HG03354 (cell line): ENCODE measurements at regions not wholly inside any gene's neighbourhood (a gene's known extent, or its start where the extent isn't known, plus 50 kb on each side); places are given as distances from the start of the nearest gene placed in this dataset.
"Not testable (repeated sequence)": the region's sequence is repeated elsewhere in the genome, so short reads cannot be mapped to it uniquely, and the experiment has no call there.

ENCODE experiments used
- ATAC-seq: cut with Tn5 transposase; IDR thresholded peaks from one replicate; pipeline ENCODE4 v1.9.1; 2021; ENCODE audit warnings: mild to moderate bottlenecking; ENCODE audit not compliant: unreplicated experiment, poor library complexity, severe bottlenecking

GRCh38 chr18:67854340-67854739, 337.8 kb upstream of the DSEL start:
- ATAC-seq = no peak

- ATAC-seq = no peak
Measured at GRCh38 chr18:67846422-67847098, 330.0 kb upstream of the DSEL start.

GRCh38 chr18:67845035-67845434, 328.5 kb upstream of the DSEL start:
- no peak for ATAC-seq

DNA sequence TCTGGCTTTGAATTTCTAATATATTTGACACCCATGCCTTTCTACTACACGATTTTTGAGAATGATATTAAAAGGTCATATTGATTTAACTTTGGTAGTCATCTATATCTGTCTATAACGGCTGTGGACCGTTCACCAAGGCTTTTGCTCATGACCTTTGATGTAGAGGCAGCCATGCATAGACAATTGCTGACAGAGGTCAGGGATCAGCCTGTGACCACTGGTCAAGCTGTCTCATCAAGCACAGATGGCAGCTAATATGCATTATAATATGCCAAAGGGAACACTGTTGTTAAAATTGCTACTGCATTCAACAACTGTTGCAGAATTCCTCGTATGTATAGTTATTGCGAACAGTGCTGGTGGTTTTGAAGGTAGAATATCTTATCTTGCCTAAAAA, 323.9 kb upstream of the DSEL start:
- no peak for ATAC-seq

DNA sequence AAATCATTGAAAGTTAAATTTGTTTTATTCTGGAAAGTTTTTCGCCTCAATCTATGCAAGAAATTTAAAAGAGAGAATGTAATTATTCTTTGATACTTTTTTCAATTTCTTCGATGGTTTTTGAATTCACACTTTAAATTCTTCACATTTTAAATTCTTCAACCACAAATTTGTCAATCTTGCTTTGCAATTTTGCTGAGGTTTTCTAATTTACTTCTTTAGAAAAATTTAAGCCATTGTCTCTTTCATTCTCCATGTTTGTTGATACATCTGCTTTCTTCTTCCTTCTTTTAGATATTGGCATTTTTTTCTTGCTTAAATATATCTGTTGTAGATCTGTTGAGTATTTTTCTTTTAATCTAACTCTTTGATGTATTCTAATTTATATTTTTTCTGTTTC, 301.9 kb upstream of the DSEL start:
- ATAC-seq = no peak

GRCh38 chr18:67815280-67815679, 298.8 kb upstream of the DSEL start:
- no peak for ATAC-seq

- ATAC-seq = no peak
Measured at GRCh38 chr18:67813380-67814028, 297.0 kb upstream of the DSEL start.

- no peak for ATAC-seq
Measured at GRCh38 chr18:67805261-67805660, 288.7 kb upstream of the DSEL start.

DNA sequence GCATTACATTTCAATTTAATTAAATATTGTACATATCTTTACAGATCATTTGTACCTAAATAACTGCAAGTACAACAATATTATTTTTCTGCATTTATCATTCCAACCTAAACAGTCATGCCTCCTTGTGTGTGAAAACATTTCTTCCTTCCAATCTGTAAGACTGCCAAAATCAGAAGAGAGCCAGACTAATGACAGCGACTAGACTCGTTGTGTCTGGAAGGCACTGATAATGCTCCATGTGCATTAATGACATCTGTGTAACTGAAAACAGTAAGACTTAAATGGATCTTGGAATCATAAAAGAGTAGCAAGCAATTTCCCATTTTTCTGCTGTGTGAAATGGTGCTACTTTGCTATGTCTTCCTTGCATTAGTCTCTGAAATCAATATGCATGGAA, 278.0 kb upstream of the DSEL start:
- no peak for ATAC-seq

DNA sequence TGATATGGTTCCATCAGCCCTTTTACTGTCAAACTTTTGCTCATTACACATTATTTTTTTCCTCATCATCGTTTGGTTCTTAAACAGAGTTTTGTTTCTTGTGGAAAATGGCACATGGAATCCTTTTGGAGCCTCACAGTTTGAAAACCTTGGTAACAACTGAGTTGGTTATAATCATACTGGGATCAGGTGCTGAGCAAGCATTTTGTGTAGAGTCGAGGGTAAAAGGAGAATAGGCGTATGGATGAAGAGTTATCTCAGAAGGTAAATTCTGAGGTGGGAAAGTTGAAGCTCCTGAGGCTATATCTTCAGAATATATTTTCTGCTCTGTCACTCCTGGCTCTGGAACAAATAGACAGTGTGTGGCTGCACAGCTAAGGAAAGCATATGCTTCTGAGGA, 274.0 kb upstream of the DSEL start:
- ATAC-seq = no peak

DNA sequence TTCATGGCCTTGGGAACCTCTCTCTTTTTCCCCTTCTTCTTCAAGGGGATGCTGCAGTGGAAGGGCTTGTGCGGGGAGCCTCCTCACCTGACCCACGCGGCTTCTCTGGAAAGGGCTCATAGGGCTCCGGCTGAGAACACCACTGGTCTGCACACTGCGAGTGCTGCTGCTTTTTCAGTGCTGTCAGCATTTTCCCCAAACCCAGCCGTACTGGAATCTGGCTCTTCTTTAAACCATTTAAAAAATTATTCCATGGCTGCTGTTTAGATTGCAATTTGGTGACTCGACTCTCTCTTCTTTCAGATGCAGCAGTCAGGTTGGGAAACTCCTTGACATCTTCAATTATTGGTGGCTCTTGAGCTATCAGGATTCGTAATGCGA, 272.6 kb upstream of the DSEL start:
- no peak for ATAC-seq

- ATAC-seq = no peak
Measured at GRCh38 chr18:67788310-67789164, 272.0 kb upstream of the DSEL start.

DNA sequence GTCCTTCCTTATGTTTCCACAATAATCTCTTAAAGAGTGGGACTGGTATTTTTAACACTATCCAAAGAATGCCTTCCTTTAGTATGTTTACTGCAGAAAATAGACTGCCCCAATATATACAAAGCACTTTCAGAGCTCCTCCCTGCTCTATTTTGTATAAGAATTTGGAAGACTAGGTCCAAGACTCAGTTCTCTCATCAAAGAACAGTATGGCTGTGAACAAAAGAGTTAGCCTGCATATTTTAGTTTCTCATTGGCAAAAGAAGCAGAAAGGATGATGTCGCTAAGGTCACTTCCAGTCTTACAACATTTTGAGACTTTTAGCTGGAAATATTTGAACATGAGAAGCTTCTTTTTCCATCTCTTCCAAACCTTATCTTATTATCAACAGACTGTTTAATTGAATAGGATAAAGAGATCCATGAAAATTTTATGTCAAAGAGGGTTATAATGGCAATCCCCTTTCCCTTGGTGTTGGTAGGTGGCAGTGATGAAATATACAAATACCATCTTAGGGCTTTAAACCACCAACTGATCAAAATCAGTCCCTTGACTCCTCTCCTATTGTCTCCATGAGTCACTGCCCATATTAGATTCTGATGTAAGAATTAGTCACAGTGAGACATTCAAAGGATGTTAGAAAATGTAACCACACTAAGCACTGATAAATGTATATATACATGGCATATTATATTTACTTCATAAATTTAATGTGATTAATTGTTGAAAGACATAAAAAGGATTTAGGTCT, 266.9 kb upstream of the DSEL start:
- ATAC-seq = no peak

DNA sequence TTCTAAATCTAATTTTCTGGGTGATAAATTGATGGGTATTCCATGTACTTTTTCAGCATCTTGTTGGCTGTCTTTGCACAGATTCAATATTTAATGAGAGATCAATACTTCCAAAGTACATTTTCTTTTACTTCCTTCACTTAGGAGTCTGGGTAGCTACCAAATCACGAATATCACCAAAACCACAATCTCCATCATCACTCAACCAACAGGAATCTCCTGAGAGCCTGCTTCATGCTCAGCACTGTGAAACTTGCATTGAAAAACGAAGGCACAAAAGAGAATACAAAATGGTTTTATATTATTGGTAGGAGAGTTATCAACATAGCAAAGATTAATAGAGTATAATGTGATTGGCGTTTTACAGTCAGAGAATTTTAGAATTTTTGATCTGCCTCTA, 261.5 kb upstream of the DSEL start:
- no peak for ATAC-seq

DNA sequence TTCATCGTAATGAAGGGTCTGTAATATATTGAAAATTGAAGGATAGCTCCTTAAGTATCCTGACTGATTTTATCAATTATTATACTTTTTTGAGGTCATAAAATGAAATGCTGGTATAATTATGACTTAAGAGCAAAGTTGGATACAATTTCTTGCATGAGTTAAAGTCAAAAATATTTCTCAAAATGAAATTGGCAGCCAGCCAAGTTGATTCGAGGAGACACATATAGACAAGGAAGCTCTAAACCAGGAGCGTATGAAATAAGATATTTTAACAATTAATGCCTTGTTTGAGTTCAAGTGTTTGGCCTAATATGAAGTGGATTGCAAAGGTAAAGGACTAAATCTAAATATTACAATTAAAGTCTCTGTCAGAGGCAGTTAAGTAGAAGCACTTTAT, 260.4 kb upstream of the DSEL start:
- ATAC-seq = no peak

DNA sequence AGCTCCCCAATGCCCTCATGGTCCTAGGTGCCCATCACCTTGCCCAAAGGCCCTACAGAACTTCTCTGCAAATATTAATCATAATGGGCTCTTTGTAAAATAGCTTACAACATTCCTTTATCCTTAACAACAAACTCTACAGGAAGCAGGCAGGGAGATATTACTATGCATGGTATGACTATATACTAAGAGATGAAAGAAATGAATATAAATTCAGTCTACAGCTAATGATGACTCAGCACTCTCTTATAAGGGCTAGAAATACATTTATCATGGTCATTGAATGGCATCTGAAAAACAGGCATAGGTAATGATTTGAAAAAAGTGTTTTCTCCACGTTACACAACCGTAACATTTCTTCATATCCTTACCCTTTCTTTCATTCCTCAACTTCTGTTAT, 254.8 kb upstream of the DSEL start:
- no peak for ATAC-seq

GRCh38 chr18:67770520-67770919, 254.0 kb upstream of the DSEL start:
- no peak for ATAC-seq

DNA sequence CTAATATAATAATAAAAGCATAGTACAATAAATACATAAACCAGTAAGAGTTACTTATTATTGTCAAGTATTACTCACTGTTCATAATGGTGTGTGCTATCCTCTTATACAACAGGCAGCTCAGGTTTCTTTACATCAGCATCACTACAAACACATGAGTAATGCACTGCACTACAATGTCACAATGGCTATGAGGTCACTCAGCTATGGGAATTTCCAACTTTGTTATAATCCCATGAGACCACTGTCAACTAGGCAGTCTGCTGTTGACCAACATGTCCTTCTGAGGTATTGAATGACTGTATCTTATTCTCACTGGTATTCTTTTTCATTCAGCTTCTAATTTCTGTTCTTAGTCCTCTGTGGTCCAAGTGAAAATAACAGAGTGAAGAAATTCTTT, 250.4 kb upstream of the DSEL start:
- ATAC-seq = peak; percentile 70

GRCh38 chr18:67752211-67752610, 235.7 kb upstream of the DSEL start:
- not testable (repeated sequence) for ATAC-seq

DNA sequence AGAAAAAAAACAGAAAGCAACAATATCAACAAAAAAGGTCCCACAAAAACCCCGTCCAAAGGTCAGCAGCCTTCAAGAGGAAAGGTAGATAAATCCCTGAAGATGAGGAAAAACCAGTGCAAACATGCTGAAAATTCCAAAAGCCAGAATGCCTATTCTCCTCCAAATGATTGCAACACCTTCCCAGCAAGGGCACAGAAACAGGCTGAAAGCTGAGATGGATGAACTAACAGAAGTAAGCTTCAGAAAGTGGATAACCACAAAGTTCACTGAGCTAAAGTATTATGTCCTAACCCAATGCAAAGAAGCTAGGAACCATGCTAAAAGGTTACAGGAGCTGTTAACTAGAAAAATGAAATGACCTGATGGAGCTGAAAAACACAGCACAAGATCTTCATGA, 226.4 kb upstream of the DSEL start:
- ATAC-seq = no peak
